ENCODE measurements at regions not wholly inside any gene's neighbourhood (a gene's known extent, or its start where the extent isn't known, plus 50 kb on each side); places are given as distances from the start of the nearest gene placed in this dataset.

- Histone ChIP-seq H3K4me1 (ENCODE audit: control insufficient read depth in 2 of 2, insufficient read depth in 2 of 2, low read length in 2 of 2) (no peaks in the 10 kb centered on the region), H3K9me3 (ENCODE audit: control insufficient read depth in 2 of 2, insufficient read depth in 1 of 2, low read length in 1 of 2) (no peaks in the 10 kb centered on the region), H3K4me3 (ENCODE audit: low read length in 2 of 2) (no peak overlapping the region), H3K27ac (ENCODE audit: low read depth in 1 of 2, low read length in 1 of 2) (no peak overlapping the region), H3K36me3 (ENCODE audit: control insufficient read depth in 2 of 2, insufficient read depth in 2 of 2, low read length in 1 of 2) (no peaks in the 10 kb centered on the region), H3K27me3 (ENCODE audit: control insufficient read depth in 2 of 2, insufficient read depth in 1 of 2, low read length in 1 of 2) (no peaks in the 10 kb centered on the region)
- DNase-seq (ENCODE audit: low read depth in 6 of 9, low spot score in 9 of 9) = no peak
- WGBS = 96% methylated on average over 2 of the region's 2 CpGs
Observed at GRCh38 chr11:87431392-87431791, 393.7 kb downstream of the TMEM135 start.

- Histone ChIP-seq H3K36me3 (ENCODE audit: control insufficient read depth in 2 of 2, insufficient read depth in 2 of 2, low read length in 1 of 2) (no peaks in the 10 kb centered on the region), H3K4me1 (ENCODE audit: control insufficient read depth in 2 of 2, insufficient read depth in 2 of 2, low read length in 2 of 2) (no peaks in the 10 kb centered on the region), H3K9me3 (ENCODE audit: control insufficient read depth in 2 of 2, insufficient read depth in 1 of 2, low read length in 1 of 2) (no peaks in the 10 kb centered on the region), H3K4me3 (ENCODE audit: low read length in 2 of 2) (no peak overlapping the region), H3K27me3 (ENCODE audit: control insufficient read depth in 2 of 2, insufficient read depth in 1 of 2, low read length in 1 of 2) (no peaks in the 10 kb centered on the region), H3K27ac (ENCODE audit: low read depth in 1 of 2, low read length in 1 of 2) (no peak overlapping the region)
- WGBS = 86% methylated on average over 3 of the region's 3 CpGs
- no peak for DNase-seq (ENCODE audit: low read depth in 6 of 9, low spot score in 9 of 9)
Observed at GRCh38 chr11:87430821-87431220, 393.1 kb downstream of the TMEM135 start.

- no peaks in the 10 kb centered on the region for H3K9me3 ChIP-seq (ENCODE audit: control insufficient read depth in 2 of 2, insufficient read depth in 1 of 2, low read length in 1 of 2)
- WGBS = 93% methylated on average over 3 of the region's 3 CpGs
- H3K27ac ChIP-seq (ENCODE audit: low read depth in 1 of 2, low read length in 1 of 2) = no peak overlapping the region
- no peaks in the 10 kb centered on the region for H3K27me3 ChIP-seq (ENCODE audit: control insufficient read depth in 2 of 2, insufficient read depth in 1 of 2, low read length in 1 of 2)
- no peaks in the 10 kb centered on the region for H3K4me1 ChIP-seq (ENCODE audit: control insufficient read depth in 2 of 2, insufficient read depth in 2 of 2, low read length in 2 of 2)
- no peak for DNase-seq (ENCODE audit: low read depth in 6 of 9, low spot score in 9 of 9)
- no peak overlapping the region for H3K4me3 ChIP-seq (ENCODE audit: low read length in 2 of 2)
- no peaks in the 10 kb centered on the region for H3K36me3 ChIP-seq (ENCODE audit: control insufficient read depth in 2 of 2, insufficient read depth in 2 of 2, low read length in 1 of 2)
Observed at GRCh38 chr11:87429996-87430395, 392.3 kb downstream of the TMEM135 start.

GRCh38 chr11:87428266-87428665 is 390.5 kb downstream of the TMEM135 start:
- no peaks in the 10 kb centered on the region for H3K27me3 ChIP-seq (ENCODE audit: control insufficient read depth in 2 of 2, insufficient read depth in 1 of 2, low read length in 1 of 2)
- no peaks in the 10 kb centered on the region for H3K36me3 ChIP-seq (ENCODE audit: control insufficient read depth in 2 of 2, insufficient read depth in 2 of 2, low read length in 1 of 2)
- WGBS = 92% methylated on average over 1 of the region's 1 CpG
- no peak for DNase-seq (ENCODE audit: low read depth in 6 of 9, low spot score in 9 of 9)
- H3K4me3 ChIP-seq (ENCODE audit: low read length in 2 of 2) = no peak overlapping the region
- H3K4me1 ChIP-seq (ENCODE audit: control insufficient read depth in 2 of 2, insufficient read depth in 2 of 2, low read length in 2 of 2) = no peaks in the 10 kb centered on the region
- no peaks in the 10 kb centered on the region for H3K9me3 ChIP-seq (ENCODE audit: control insufficient read depth in 2 of 2, insufficient read depth in 1 of 2, low read length in 1 of 2)
- H3K27ac ChIP-seq (ENCODE audit: low read depth in 1 of 2, low read length in 1 of 2) = no peak overlapping the region

- Histone ChIP-seq H3K4me1 (ENCODE audit: control insufficient read depth in 2 of 2, insufficient read depth in 2 of 2, low read length in 2 of 2) (no peaks in the 10 kb centered on the region), H3K36me3 (ENCODE audit: control insufficient read depth in 2 of 2, insufficient read depth in 2 of 2, low read length in 1 of 2) (no peaks in the 10 kb centered on the region), H3K9me3 (ENCODE audit: control insufficient read depth in 2 of 2, insufficient read depth in 1 of 2, low read length in 1 of 2) (no peaks in the 10 kb centered on the region), H3K27ac (ENCODE audit: low read depth in 1 of 2, low read length in 1 of 2) (no peak overlapping the region), H3K27me3 (ENCODE audit: control insufficient read depth in 2 of 2, insufficient read depth in 1 of 2, low read length in 1 of 2) (no peaks in the 10 kb centered on the region), H3K4me3 (ENCODE audit: low read length in 2 of 2) (no peak overlapping the region)
- DNase-seq (ENCODE audit: low read depth in 6 of 9, low spot score in 9 of 9) = no peak
- 90% methylated on average over 1 of the region's 1 CpG for WGBS
Observed at GRCh38 chr11:87425943-87426342, 388.2 kb downstream of the TMEM135 start.

- Histone ChIP-seq H3K4me1 (ENCODE audit: control insufficient read depth in 2 of 2, insufficient read depth in 2 of 2, low read length in 2 of 2) (no peaks in the 10 kb centered on the region), H3K36me3 (ENCODE audit: control insufficient read depth in 2 of 2, insufficient read depth in 2 of 2, low read length in 1 of 2) (no peaks in the 10 kb centered on the region), H3K4me3 (ENCODE audit: low read length in 2 of 2) (no peak overlapping the region), H3K27ac (ENCODE audit: low read depth in 1 of 2, low read length in 1 of 2) (no peak overlapping the region), H3K27me3 (ENCODE audit: control insufficient read depth in 2 of 2, insufficient read depth in 1 of 2, low read length in 1 of 2) (no peaks in the 10 kb centered on the region), H3K9me3 (ENCODE audit: control insufficient read depth in 2 of 2, insufficient read depth in 1 of 2, low read length in 1 of 2) (no peaks in the 10 kb centered on the region)
- DNase-seq (ENCODE audit: low read depth in 6 of 9, low spot score in 9 of 9) = no peak
- WGBS = 98% methylated on average over 5 of the region's 5 CpGs
Observed at GRCh38 chr11:87425391-87425790, 387.7 kb downstream of the TMEM135 start.

GRCh38 chr11:87423161-87423560 is 385.4 kb downstream of the TMEM135 start:
- Histone ChIP-seq H3K4me1 (ENCODE audit: control insufficient read depth in 2 of 2, insufficient read depth in 2 of 2, low read length in 2 of 2) (no peaks in the 10 kb centered on the region), H3K9me3 (ENCODE audit: control insufficient read depth in 2 of 2, insufficient read depth in 1 of 2, low read length in 1 of 2) (no peaks in the 10 kb centered on the region), H3K4me3 (ENCODE audit: low read length in 2 of 2) (no peak overlapping the region), H3K36me3 (ENCODE audit: control insufficient read depth in 2 of 2, insufficient read depth in 2 of 2, low read length in 1 of 2) (no peaks in the 10 kb centered on the region), H3K27ac (ENCODE audit: low read depth in 1 of 2, low read length in 1 of 2) (no peak overlapping the region), H3K27me3 (ENCODE audit: control insufficient read depth in 2 of 2, insufficient read depth in 1 of 2, low read length in 1 of 2) (no peaks in the 10 kb centered on the region)
- no peak for DNase-seq (ENCODE audit: low read depth in 6 of 9, low spot score in 9 of 9)
- 94% methylated on average over 3 of the region's 3 CpGs for WGBS

GRCh38 chr11:87422566-87422965 is 384.8 kb downstream of the TMEM135 start:
- no peaks in the 10 kb centered on the region for H3K4me1 ChIP-seq (ENCODE audit: control insufficient read depth in 2 of 2, insufficient read depth in 2 of 2, low read length in 2 of 2)
- no peak overlapping the region for H3K27ac ChIP-seq (ENCODE audit: low read depth in 1 of 2, low read length in 1 of 2)
- H3K4me3 ChIP-seq (ENCODE audit: low read length in 2 of 2) = no peak overlapping the region
- DNase-seq (ENCODE audit: low read depth in 6 of 9, low spot score in 9 of 9) = no peak
- H3K27me3 ChIP-seq (ENCODE audit: control insufficient read depth in 2 of 2, insufficient read depth in 1 of 2, low read length in 1 of 2) = no peaks in the 10 kb centered on the region
- 94% methylated on average over 3 of the region's 3 CpGs for WGBS
- H3K9me3 ChIP-seq (ENCODE audit: control insufficient read depth in 2 of 2, insufficient read depth in 1 of 2, low read length in 1 of 2) = no peaks in the 10 kb centered on the region
- H3K36me3 ChIP-seq (ENCODE audit: control insufficient read depth in 2 of 2, insufficient read depth in 2 of 2, low read length in 1 of 2) = no peaks in the 10 kb centered on the region

- H3K27me3 ChIP-seq (ENCODE audit: control insufficient read depth in 2 of 2, insufficient read depth in 1 of 2, low read length in 1 of 2) = no peaks in the 10 kb centered on the region
- no peaks in the 10 kb centered on the region for H3K36me3 ChIP-seq (ENCODE audit: control insufficient read depth in 2 of 2, insufficient read depth in 2 of 2, low read length in 1 of 2)
- WGBS = 24% methylated on average over 2 of the region's 2 CpGs
- DNase-seq (ENCODE audit: low read depth in 6 of 9, low spot score in 9 of 9) = peak in 8 of 9 donors; percentile 31 to 72 (median 46)
- no peak overlapping the region for H3K4me3 ChIP-seq (ENCODE audit: low read length in 2 of 2)
- no peak overlapping the region for H3K27ac ChIP-seq (ENCODE audit: low read depth in 1 of 2, low read length in 1 of 2)
- no peaks in the 10 kb centered on the region for H3K9me3 ChIP-seq (ENCODE audit: control insufficient read depth in 2 of 2, insufficient read depth in 1 of 2, low read length in 1 of 2)
- H3K4me1 ChIP-seq (ENCODE audit: control insufficient read depth in 2 of 2, insufficient read depth in 2 of 2, low read length in 2 of 2) = no peaks in the 10 kb centered on the region
Observed at GRCh38 chr11:87421422-87421821, 383.7 kb downstream of the TMEM135 start.

GRCh38 chr11:87417951-87418350 is 380.2 kb downstream of the TMEM135 start:
- no peak for DNase-seq (ENCODE audit: low read depth in 6 of 9, low spot score in 9 of 9)
- H3K27ac ChIP-seq (ENCODE audit: low read depth in 1 of 2, low read length in 1 of 2) = no peak overlapping the region
- no peaks in the 10 kb centered on the region for H3K27me3 ChIP-seq (ENCODE audit: control insufficient read depth in 2 of 2, insufficient read depth in 1 of 2, low read length in 1 of 2)
- no peaks in the 10 kb centered on the region for H3K9me3 ChIP-seq (ENCODE audit: control insufficient read depth in 2 of 2, insufficient read depth in 1 of 2, low read length in 1 of 2)
- H3K4me1 ChIP-seq (ENCODE audit: control insufficient read depth in 2 of 2, insufficient read depth in 2 of 2, low read length in 2 of 2) = no peaks in the 10 kb centered on the region
- H3K36me3 ChIP-seq (ENCODE audit: control insufficient read depth in 2 of 2, insufficient read depth in 2 of 2, low read length in 1 of 2) = no peaks in the 10 kb centered on the region
- no peak overlapping the region for H3K4me3 ChIP-seq (ENCODE audit: low read length in 2 of 2)
